ENCODE measurements at regions not wholly inside any gene's neighbourhood (a gene's known extent, or its start where the extent isn't known, plus 50 kb on each side); places are given as distances from the start of the nearest gene placed in this dataset.
"Not testable (repeated sequence)": the region's sequence is repeated elsewhere in the genome, so short reads cannot be mapped to it uniquely, and the experiment has no call there.

DNA sequence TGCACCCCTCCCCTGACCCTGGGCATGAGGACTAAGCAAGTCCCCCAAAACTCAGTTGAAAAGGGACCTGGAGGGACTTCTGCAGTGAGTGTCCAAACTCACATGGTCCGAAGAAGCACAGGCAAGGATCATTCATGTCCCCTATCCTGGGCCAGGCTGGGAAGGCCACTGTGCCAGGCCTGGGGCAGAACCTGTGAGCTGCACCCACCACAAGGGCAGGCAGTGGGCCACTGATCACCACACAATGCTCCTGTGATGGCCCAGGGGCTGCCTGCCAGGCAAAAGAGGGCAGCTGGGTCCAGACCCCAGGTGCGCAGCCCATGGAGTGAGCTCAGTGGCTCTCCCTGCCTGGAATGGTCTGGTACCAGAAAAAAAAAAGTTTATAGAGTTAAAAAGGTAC is 295.4 kb downstream of the CCDC74A start:
- TF ChIP-seq, protein P1, sequence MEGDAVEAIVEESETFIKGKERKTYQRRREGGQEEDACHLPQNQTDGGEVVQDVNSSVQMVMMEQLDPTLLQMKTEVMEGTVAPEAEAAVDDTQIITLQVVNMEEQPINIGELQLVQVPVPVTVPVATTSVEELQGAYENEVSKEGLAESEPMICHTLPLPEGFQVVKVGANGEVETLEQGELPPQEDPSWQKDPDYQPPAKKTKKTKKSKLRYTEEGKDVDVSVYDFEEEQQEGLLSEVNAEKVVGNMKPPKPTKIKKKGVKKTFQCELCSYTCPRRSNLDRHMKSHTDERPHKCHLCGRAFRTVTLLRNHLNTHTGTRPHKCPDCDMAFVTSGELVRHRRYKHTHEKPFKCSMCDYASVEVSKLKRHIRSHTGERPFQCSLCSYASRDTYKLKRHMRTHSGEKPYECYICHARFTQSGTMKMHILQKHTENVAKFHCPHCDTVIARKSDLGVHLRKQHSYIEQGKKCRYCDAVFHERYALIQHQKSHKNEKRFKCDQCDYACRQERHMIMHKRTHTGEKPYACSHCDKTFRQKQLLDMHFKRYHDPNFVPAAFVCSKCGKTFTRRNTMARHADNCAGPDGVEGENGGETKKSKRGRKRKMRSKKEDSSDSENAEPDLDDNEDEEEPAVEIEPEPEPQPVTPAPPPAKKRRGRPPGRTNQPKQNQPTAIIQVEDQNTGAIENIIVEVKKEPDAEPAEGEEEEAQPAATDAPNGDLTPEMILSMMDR (IDR thresholded peaks at IDR 0.05 in 4 of 5, conservative IDR thresholded peaks at IDR 0.05 in 1 of 5): not testable (repeated sequence)
- TF ChIP-seq POLR2A (IDR thresholded peaks at IDR 0.05): not testable (repeated sequence)
